ENCODE measurements at regions not wholly inside any gene's neighbourhood (a gene's known extent, or its start where the extent isn't known, plus 50 kb on each side); places are given as distances from the start of the nearest gene placed in this dataset.
"Not testable (repeated sequence)": the region's sequence is repeated elsewhere in the genome, so short reads cannot be mapped to it uniquely, and the experiment has no call there.

DNA sequence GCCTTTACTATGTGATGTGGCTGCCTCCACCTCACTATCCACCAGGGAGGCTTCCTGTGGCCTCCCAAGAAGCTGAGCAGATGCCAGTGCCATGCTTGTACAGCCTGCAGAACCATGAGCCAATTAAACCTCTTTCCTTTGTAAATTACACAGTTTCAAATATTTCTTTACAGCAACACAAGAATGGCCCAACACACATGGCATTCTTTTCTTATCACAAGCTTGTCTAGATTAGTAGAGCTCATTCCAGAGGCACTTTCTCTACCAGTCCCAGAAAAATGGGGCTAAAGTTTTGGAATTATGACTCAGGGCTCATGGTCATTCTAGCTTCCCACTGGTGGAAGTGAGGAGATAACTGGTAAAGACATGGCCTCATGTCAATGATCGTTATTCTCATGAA is 655.2 kb downstream of the LMO4 start:
- H3K4me2 ChIP-seq, result no peak overlapping the region
- no peaks in the 10 kb centered on the region for H3K36me3 ChIP-seq
- H4K20me1 ChIP-seq, result no peaks in the 10 kb centered on the region
- H3K9me3 ChIP-seq (replicated peaks in 1 of 11), result no peaks in the 10 kb centered on the region
- TF ChIP-seq Cebpa-rat (IDR thresholded peaks at IDR 0.05), result no peak
- H3K27ac ChIP-seq, result no peak overlapping the region
- H3K27me3 ChIP-seq, result no peaks in the 10 kb centered on the region
- no peaks in the 10 kb centered on the region for H3K4me1 ChIP-seq
- H3K4me3 ChIP-seq, result no peak overlapping the region
- no peak overlapping the region for H3K9ac ChIP-seq

DNA sequence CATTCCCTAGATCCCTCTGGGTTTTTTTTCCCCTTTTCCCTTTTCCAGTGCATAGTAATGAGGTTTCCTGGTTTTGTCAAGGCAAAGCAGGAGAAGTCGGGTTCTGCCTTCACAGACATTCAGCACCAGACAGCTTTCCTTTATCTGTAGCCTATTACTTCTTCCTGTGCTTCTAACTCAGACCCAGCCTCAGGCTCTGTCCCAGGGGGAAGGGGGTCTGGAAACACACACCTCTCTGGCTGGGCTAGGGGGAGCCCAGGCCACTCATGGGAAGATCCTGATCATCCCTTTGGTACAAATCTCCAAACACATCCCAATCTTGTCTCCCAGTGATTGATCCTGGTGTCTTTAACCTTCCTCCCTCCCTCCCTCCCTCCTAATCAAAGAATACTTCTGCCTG is 656.4 kb downstream of the LMO4 start:
- H3K9ac ChIP-seq, result no peak overlapping the region
- no peak overlapping the region for H3K27ac ChIP-seq
- H3K27me3 ChIP-seq, result no peaks in the 10 kb centered on the region
- no peaks in the 10 kb centered on the region for H4K20me1 ChIP-seq
- no peaks in the 10 kb centered on the region for H3K4me1 ChIP-seq
- H3K4me2 ChIP-seq, result no peak overlapping the region
- no peak overlapping the region for H3K4me3 ChIP-seq
- H3K9me3 ChIP-seq (replicated peaks in 1 of 11), result no peaks in the 10 kb centered on the region
- no peaks in the 10 kb centered on the region for H3K36me3 ChIP-seq
- no peak for TF ChIP-seq Cebpa-rat (IDR thresholded peaks at IDR 0.05)

DNA sequence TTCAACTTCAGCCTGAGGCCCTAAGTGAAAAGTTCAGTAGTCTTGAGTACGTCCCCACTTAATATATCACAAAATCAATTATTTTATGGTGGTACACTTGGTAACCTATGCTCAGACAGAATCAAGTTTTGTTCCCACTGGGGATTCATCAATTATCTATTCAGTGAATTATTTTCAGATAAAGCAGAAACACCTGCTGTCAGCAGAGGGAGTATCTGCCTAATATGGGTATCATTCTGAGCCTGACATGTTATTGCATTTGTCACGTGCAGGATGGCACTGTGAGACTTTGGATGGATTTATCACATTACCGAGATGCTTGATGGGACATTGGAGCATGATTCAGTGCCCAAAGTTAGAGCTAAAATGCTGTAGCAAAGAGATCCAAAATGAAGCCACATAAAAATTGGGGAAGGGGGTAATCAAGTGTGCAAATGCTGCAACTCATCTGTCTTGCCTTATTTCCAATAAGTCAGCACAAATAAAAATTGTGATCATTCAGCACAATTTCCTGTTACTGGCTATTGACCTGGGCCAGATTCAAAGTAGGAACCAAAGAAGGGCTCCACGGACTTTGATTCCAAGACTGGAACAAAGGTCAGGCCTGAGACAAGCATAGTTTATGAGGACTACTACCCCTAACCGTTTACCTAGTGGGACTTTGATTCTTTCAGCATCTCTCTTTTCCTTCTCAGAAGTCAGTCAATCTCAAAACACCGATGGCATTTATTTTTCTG is 657.6 kb downstream of the LMO4 start:
- H3K4me3 ChIP-seq, result no peak overlapping the region
- no peak overlapping the region for H3K27ac ChIP-seq
- H3K9ac ChIP-seq, result no peak overlapping the region
- no peak for TF ChIP-seq Cebpa-rat (IDR thresholded peaks at IDR 0.05)
- no peaks in the 10 kb centered on the region for H3K27me3 ChIP-seq
- H3K36me3 ChIP-seq, result no peaks in the 10 kb centered on the region
- no peaks in the 10 kb centered on the region for H4K20me1 ChIP-seq
- H3K4me2 ChIP-seq, result no peak overlapping the region
- H3K9me3 ChIP-seq (replicated peaks in 1 of 11), result no peaks in the 10 kb centered on the region
- H3K4me1 ChIP-seq, result no peaks in the 10 kb centered on the region

DNA sequence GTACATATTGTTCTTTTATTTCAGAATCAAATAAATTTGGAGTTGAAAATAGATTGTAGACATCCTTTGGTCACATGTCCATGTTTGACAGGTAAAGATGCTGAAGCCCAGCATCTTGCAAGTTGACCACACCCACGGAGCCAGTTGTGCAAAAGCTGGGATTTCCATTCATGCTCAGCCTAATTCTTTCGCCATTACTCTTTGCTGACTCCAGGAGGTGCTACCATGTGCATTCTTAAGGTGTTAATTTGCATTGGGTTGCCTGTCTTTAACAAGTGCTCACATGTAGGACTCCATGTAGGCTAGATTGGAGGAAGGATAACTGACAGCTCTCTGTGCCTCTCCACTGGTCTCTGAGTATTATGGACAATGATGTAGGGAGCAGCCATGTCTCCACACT is 660.7 kb downstream of the LMO4 start:
- Histone ChIP-seq H3K27me3 (no peaks in the 10 kb centered on the region), H3K36me3 (no peaks in the 10 kb centered on the region), H3K4me2 (no peak overlapping the region), H3K27ac (no peak overlapping the region), H3K9me3 (replicated peaks in 1 of 11) (no peaks in the 10 kb centered on the region), H4K20me1 (no peaks in the 10 kb centered on the region), H3K9ac (no peak overlapping the region), H3K4me1 (no peaks in the 10 kb centered on the region), H3K4me3 (no peak overlapping the region)
- TF ChIP-seq Cebpa-rat (IDR thresholded peaks at IDR 0.05), result no peak

DNA sequence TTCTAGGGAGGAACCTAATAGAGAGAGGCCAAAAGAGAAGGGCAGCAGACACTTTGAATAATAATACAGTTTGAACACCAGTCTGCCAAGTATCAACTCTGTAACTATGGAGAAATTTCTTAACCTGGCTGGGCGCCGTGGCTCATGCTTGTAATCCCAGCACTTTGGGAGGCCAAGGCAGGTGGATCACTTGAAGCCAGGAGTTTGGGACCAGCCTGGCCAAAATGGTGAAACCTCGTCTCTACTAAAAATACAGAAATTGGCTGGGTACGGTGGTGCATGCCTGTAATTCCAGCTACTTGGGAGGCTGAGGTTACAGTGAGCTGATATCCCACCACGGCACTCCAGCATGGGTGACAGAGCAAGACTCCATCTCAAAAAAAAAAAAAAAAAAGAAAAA is 663.9 kb downstream of the LMO4 start:
- H3K9ac ChIP-seq; H3K4me1 ChIP-seq; H3K9me3 ChIP-seq (replicated peaks in 1 of 11); H3K27ac ChIP-seq; H3K4me2 ChIP-seq; H3K36me3 ChIP-seq; H4K20me1 ChIP-seq; H3K27me3 ChIP-seq; H3K4me3 ChIP-seq: not testable (repeated sequence)

DNA sequence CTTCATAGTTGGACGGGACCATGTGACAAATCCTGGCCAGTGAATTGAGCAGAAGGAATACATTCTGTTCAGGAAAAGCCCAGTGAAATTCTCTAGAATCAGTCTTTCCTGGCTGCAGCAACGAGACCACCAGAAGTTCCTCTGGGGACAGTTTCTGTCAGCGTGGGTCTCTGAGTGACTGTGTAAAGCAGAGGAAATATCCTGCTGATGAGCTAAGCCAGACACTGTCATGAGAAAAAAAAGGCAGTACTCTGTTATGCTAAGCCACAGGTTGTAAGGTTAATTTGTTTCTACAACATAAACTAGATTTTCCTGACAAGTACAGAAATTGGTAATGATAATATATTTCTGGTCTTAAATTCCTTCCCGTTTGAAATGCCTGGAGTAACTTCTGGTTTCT is 664.4 kb downstream of the LMO4 start:
- Histone ChIP-seq H3K27ac (no peak overlapping the region), H3K27me3 (no peaks in the 10 kb centered on the region), H4K20me1 (no peaks in the 10 kb centered on the region), H3K9me3 (replicated peaks in 1 of 11) (no peaks in the 10 kb centered on the region), H3K4me1 (no peaks in the 10 kb centered on the region), H3K36me3 (no peaks in the 10 kb centered on the region), H3K4me3 (no peak overlapping the region), H3K9ac (no peak overlapping the region), H3K4me2 (no peak overlapping the region)
- no peak for TF ChIP-seq Cebpa-rat (IDR thresholded peaks at IDR 0.05)

DNA sequence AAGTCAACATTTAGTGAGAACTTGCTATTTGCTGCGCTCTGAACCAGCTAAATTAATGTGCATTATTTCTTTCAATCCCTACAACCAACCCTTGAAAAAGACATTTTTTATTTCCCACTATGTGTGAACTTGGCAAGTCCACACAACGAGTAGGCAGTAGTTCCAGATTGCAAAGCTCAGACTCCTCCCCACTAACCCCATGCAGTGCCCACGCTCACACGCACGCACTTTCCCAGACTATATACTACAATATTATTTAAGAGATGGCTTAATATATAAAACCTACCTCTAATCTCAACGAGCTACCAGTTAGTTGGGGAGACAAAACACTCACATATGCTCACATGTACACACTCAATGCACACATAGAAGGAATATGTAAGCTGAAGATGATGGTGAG is 671.2 kb downstream of the LMO4 start:
- H3K27me3 ChIP-seq, result no peaks in the 10 kb centered on the region
- H3K27ac ChIP-seq, result no peak overlapping the region
- H3K4me3 ChIP-seq, result no peak overlapping the region
- H3K4me1 ChIP-seq, result no peaks in the 10 kb centered on the region
- H3K36me3 ChIP-seq, result no peaks in the 10 kb centered on the region
- no peaks in the 10 kb centered on the region for H4K20me1 ChIP-seq
- no peaks in the 10 kb centered on the region for H3K9me3 ChIP-seq (replicated peaks in 1 of 11)
- no peak overlapping the region for H3K4me2 ChIP-seq
- no peak for TF ChIP-seq Cebpa-rat (IDR thresholded peaks at IDR 0.05)
- no peak overlapping the region for H3K9ac ChIP-seq

DNA sequence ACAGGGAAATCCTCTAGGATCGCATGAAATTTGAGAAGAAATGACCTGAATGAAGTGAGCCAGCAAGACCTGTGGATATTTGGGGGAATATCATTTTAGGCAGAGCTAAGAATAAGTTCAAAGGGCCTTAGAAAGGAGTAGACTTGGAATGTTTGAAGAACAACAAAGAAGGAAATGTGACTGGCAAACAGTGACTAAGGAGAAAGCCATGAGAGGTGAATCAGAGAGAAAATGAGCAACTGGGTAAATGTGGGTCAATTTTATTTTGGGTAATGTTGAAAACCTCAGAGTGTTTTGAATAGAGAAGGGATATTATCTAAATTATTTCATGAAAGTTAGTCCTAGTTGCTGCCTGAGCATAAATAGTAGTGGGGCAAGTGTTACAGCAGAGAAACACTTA is 672.8 kb downstream of the LMO4 start:
- Histone ChIP-seq H3K9ac (no peak overlapping the region), H3K9me3 (replicated peaks in 1 of 11) (no peaks in the 10 kb centered on the region), H4K20me1 (no peaks in the 10 kb centered on the region), H3K27me3 (no peaks in the 10 kb centered on the region), H3K4me1 (no peaks in the 10 kb centered on the region), H3K4me2 (no peak overlapping the region), H3K4me3 (no peak overlapping the region), H3K36me3 (no peaks in the 10 kb centered on the region), H3K27ac (no peak overlapping the region)
- no peak for TF ChIP-seq Cebpa-rat (IDR thresholded peaks at IDR 0.05)

DNA sequence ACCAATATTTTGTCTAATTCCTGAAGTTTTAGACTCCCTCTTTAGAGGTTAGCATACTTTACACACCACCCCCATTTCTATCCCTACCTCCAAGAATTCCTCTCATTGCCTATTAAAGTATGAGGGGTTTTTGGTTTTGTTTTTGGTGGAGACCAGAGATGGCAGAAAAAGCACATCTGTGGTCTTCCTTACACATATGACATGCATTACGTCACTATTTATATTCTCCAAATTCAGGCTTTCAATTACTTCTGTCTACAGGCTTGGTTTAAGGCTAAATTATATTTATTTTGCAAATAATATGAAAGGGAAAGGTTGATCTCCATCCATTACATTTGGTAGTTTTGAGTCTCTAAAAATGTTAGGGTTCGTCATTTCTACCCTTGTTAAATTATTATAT is 674.6 kb downstream of the LMO4 start:
- Histone ChIP-seq H3K9ac (no peak overlapping the region), H3K9me3 (replicated peaks in 1 of 11) (no peaks in the 10 kb centered on the region), H3K4me1 (no peaks in the 10 kb centered on the region), H3K27ac (no peak overlapping the region), H3K36me3 (no peaks in the 10 kb centered on the region), H3K4me2 (no peak overlapping the region), H4K20me1 (no peaks in the 10 kb centered on the region), H3K27me3 (no peaks in the 10 kb centered on the region), H3K4me3 (no peak overlapping the region)
- no peak for TF ChIP-seq Cebpa-rat (IDR thresholded peaks at IDR 0.05)

DNA sequence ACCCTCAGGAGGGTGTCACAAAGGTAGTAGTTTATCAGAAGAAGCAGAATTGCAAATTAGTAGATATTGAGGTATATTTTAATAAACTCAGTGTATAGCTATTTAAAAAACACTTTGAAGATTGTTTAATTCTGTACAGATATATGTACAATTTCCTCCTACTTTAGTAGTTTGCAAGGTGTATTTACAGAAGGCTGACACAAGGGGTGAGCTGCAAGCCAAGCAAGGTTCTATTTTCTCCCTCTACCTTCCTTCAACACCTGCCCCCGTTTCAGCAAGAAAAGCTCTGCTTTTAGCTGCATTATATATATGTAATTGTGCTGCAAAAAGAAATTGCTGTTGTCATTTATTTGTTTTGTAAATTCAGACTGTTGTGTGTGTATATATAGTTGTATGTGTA is 674.2 kb upstream of the PKN2 start:
- Histone ChIP-seq H3K9me3 (replicated peaks in 1 of 11) (no peaks in the 10 kb centered on the region), H3K27me3 (no peaks in the 10 kb centered on the region), H3K9ac (no peak overlapping the region), H3K4me2 (no peak overlapping the region), H3K36me3 (no peaks in the 10 kb centered on the region), H3K27ac (no peak overlapping the region), H3K4me3 (no peak overlapping the region), H4K20me1 (no peaks in the 10 kb centered on the region), H3K4me1 (peaks cover 0 to 11% (median 0%) of the 10 kb centered on the region in 10 experiments; a peak in 6 of 20 replicates)
- TF ChIP-seq Cebpa-rat (IDR thresholded peaks at IDR 0.05), result no peak

Data from BLaER1 treated with 17β-estradiol and CSF1 and Interleukin-3, amounts not matched to agents 10 nM and 100 nM (cell line).